LHCN-M2 (cell line): ENCODE measurements at regions not wholly inside any gene's neighbourhood (a gene's known extent, or its start where the extent isn't known, plus 50 kb on each side); places are given as distances from the start of the nearest gene placed in this dataset.
A peak's percentile ranks its signal among the peaks of the same experiment; 100 is the strongest.
"Not testable (repeated sequence)": the region's sequence is repeated elsewhere in the genome, so short reads cannot be mapped to it uniquely, and the experiment has no call there.

Experiments used
- DNase-seq: peaks from one replicate; pipeline ENCODE4 v3.0.0-alpha.2; 2012; ENCODE audit warnings: low read depth

GRCh38 chr6:145147981-145148749 lies 587.2 kb downstream of the EPM2A start:
- peak; percentile 87 for DNase-seq

GRCh38 chr6:145148776-145149175 lies 586.5 kb downstream of the EPM2A start:
- DNase-seq = no peak

- DNase-seq = peak; percentile 23
Measured at GRCh38 chr6:145151624-145152023, 583.7 kb downstream of the EPM2A start.

- no peak for DNase-seq
Measured at GRCh38 chr6:145153495-145153894, 581.8 kb downstream of the EPM2A start.

GRCh38 chr6:145155411-145155810 lies 579.9 kb downstream of the EPM2A start:
- no peak for DNase-seq

- DNase-seq = no peak
Measured at GRCh38 chr6:145155873-145156782, 579.2 kb downstream of the EPM2A start.

GRCh38 chr6:145158636-145159035 lies 576.7 kb downstream of the EPM2A start:
- DNase-seq = not testable (repeated sequence)

- no peak for DNase-seq
Measured at GRCh38 chr6:145159921-145160320, 575.4 kb downstream of the EPM2A start.

GRCh38 chr6:145161501-145161900 lies 573.8 kb downstream of the EPM2A start:
- no peak for DNase-seq

- no peak for DNase-seq
Measured at GRCh38 chr6:145169726-145170224, 565.5 kb downstream of the EPM2A start.

- no peak for DNase-seq
Measured at GRCh38 chr6:145175470-145175869, 559.9 kb downstream of the EPM2A start.

GRCh38 chr6:145178391-145178790 lies 556.9 kb downstream of the EPM2A start:
- no peak for DNase-seq

- no peak for DNase-seq
Measured at GRCh38 chr6:145187491-145188206, 547.7 kb downstream of the EPM2A start.

GRCh38 chr6:145189836-145190235 lies 545.5 kb downstream of the EPM2A start:
- DNase-seq = no peak

GRCh38 chr6:145194389-145194788 lies 540.9 kb downstream of the EPM2A start:
- DNase-seq = no peak

GRCh38 chr6:145199961-145200360 lies 535.4 kb downstream of the EPM2A start:
- DNase-seq = peak; percentile 26

GRCh38 chr6:145204301-145204700 lies 531.0 kb downstream of the EPM2A start:
- no peak for DNase-seq

- DNase-seq = peak; percentile 44
Measured at GRCh38 chr6:145206247-145206907, 528.9 kb downstream of the EPM2A start.

- no peak for DNase-seq
Measured at GRCh38 chr6:145208474-145208873, 526.8 kb downstream of the EPM2A start.

GRCh38 chr6:145209272-145209671 lies 526.0 kb downstream of the EPM2A start:
- no peak for DNase-seq

GRCh38 chr6:145212813-145213212 lies 522.5 kb downstream of the EPM2A start:
- DNase-seq = no peak
